ENCODE measurements at regions not wholly inside any gene's neighbourhood (a gene's known extent, or its start where the extent isn't known, plus 50 kb on each side); places are given as distances from the start of the nearest gene placed in this dataset.

GRCh38 chr2:38432820-38433606 lies 55.9 kb upstream of the ATL2 start (continued):
- TF ChIP-seq, protein P1, sequence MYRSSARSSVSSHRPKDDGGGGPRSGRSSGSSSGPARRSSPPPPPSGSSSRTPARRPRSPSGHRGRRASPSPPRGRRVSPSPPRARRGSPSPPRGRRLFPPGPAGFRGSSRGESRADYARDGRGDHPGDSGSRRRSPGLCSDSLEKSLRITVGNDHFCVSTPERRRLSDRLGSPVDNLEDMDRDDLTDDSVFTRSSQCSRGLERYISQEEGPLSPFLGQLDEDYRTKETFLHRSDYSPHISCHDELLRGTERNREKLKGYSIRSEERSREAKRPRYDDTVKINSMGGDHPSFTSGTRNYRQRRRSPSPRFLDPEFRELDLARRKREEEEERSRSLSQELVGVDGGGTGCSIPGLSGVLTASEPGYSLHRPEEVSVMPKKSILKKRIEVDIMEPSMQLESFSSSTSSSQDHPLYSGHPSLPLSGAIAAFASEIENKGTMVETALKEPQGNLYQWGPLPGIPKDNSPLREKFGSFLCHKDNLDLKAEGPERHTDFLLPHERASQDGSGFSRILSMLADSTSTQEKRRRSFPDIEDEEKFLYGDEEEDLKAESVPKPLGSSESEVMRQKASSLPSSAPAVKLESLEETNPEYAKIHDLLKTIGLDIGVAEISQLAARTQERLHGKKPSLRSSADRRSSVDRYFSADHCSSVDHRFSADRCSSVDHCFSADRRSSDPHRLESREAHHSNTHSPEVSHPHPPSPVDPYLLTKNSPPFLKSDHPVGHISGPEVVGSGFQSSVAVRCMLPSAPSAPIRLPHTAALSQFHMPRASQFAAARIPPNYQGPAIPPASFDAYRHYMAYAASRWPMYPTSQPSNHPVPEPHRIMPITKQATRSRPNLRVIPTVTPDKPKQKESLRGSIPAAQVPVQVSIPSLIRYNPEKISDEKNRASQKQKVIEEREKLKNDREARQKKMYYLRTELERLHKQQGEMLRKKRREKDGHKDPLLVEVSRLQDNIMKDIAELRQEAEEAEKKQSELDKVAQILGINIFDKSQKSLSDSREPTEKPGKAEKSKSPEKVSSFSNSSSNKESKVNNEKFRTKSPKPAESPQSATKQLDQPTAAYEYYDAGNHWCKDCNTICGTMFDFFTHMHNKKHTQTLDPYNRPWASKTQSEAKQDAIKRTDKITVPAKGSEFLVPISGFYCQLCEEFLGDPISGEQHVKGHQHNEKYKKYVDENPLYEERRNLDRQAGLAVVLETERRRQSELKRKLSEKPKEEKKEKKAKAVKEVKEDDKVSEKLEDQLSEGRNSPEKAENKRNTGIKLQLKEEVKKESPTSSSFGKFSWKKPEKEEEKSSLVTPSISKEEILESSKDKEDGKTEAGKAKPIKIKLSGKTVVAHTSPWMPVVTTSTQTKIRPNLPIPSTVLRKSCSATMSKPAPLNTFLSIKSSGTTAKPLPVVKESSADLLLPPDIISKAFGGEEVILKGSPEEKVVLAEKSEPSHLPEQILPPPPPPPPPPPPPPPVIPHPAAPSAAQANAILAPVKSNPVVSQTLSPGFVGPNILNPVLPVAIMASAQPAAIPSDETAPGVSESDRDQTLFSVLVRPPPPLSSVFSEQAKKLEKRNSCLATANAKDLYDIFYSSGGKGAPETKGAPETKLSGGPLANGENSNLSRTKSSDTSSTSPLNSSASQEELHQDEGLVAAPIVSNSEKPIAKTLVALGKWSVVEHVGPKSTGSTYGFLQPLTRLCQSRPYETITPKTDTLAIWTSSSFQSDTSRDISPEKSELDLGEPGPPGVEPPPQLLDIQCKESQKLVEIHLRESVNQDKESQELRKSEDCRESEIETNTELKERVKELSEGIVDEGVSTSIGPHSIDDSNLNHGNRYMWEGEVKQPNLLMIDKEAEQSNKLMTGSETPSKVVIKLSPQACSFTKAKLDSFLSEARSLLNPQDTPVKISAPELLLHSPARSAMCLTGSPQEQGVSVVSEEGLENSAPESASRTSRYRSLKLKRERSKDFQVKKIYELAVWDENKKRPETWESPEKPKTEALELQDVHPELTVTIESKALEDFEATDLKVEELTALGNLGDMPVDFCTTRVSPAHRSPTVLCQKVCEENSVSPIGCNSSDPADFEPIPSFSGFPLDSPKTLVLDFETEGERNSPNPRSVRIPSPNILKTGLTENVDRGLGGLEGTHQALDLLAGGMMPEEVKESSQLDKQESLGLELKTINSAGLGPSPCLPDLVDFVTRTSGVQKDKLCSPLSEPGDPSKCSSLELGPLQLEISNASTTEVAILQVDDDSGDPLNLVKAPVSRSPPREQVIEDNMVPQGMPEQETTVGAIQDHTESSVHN (CRISPR knock-in tag; IDR thresholded peaks at IDR 0.05): peak; percentile 43; the same call in 1 of the 2 replicates
- TF ChIP-seq TP53 (CRISPR knock-in tag; conservative IDR thresholded peaks at IDR 0.05): no peak
- 0 out of 3 replicates have a peak, but pooled peaks have one; percentile 19 for TF ChIP-seq MXI1 (IDR thresholded peaks at IDR 0.05; ENCODE audit: borderline replicate concordance, low read depth, low read length)
- TF ChIP-seq ZNF580 (CRISPR knock-in tag; IDR thresholded peaks at IDR 0.05; ENCODE audit: borderline replicate concordance, low read depth): peak; percentile 96
- TF ChIP-seq E2F1 (CRISPR knock-in tag; IDR thresholded peaks at IDR 0.05): no peak
- TF ChIP-seq, protein P2, sequence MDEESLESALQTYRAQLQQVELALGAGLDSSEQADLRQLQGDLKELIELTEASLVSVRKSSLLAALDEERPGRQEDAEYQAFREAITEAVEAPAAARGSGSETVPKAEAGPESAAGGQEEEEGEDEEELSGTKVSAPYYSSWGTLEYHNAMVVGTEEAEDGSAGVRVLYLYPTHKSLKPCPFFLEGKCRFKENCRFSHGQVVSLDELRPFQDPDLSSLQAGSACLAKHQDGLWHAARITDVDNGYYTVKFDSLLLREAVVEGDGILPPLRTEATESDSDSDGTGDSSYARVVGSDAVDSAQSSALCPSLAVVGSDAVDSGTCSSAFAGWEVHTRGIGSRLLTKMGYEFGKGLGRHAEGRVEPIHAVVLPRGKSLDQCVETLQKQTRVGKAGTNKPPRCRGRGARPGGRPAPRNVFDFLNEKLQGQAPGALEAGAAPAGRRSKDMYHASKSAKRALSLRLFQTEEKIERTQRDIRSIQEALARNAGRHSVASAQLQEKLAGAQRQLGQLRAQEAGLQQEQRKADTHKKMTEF (CRISPR knock-in tag; IDR thresholded peaks at IDR 0.05): peak; percentile 93
- 0 out of 2 replicates have a peak, but pooled peaks have one; percentile 25 for TF ChIP-seq GATA4 (IDR thresholded peaks at IDR 0.05; ENCODE audit: borderline replicate concordance, low read depth)
- TF ChIP-seq ZNF335 (CRISPR knock-in tag; IDR thresholded peaks at IDR 0.05): peak; percentile 88; the same call in 1 of the 2 replicates
- peak; percentile 65; the same call in 1 of the 2 replicates for TF ChIP-seq MBD4 (IDR thresholded peaks at IDR 0.05; ENCODE audit: borderline replicate concordance, low read length)
- no peak for TF ChIP-seq PHB2 (IDR thresholded peaks at IDR 0.05; ENCODE audit: partially characterized antibody)
- TF ChIP-seq TEF (CRISPR knock-in tag; IDR thresholded peaks at IDR 0.05): no peak; the same call in 1 of the 2 replicates
- TF ChIP-seq, protein P3, sequence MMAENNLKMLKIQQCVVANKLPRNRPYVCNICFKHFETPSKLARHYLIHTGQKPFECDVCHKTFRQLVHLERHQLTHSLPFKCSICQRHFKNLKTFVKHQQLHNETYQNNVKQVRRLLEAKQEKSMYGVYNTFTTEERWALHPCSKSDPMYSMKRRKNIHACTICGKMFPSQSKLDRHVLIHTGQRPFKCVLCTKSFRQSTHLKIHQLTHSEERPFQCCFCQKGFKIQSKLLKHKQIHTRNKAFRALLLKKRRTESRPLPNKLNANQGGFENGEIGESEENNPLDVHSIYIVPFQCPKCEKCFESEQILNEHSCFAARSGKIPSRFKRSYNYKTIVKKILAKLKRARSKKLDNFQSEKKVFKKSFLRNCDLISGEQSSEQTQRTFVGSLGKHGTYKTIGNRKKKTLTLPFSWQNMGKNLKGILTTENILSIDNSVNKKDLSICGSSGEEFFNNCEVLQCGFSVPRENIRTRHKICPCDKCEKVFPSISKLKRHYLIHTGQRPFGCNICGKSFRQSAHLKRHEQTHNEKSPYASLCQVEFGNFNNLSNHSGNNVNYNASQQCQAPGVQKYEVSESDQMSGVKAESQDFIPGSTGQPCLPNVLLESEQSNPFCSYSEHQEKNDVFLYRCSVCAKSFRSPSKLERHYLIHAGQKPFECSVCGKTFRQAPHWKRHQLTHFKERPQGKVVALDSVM (CRISPR knock-in tag; IDR thresholded peaks at IDR 0.05): peak; percentile 84
- no peak for TF ChIP-seq SRSF4 (IDR thresholded peaks at IDR 0.05; ENCODE audit: low read depth, low read length, poor library complexity, severe bottlenecking)
- TF ChIP-seq RAD51 (IDR thresholded peaks at IDR 0.05; ENCODE audit: borderline replicate concordance): peak; percentile 27; the same call in 1 of the 2 replicates
